GM23338 (cell line): ENCODE measurements at regions not wholly inside any gene's neighbourhood (a gene's known extent, or its start where the extent isn't known, plus 50 kb on each side); places are given as distances from the start of the nearest gene placed in this dataset.
"Not testable (repeated sequence)": the region's sequence is repeated elsewhere in the genome, so short reads cannot be mapped to it uniquely, and the experiment has no call there.

Experiments used
- CREB1 ChIP-seq: fragments of 250-450 bp; sonication (Bioruptor Pico); IDR thresholded peaks from 2 replicates; pipeline ENCODE4 v1.5.0; 2020; ENCODE audit warnings: low read depth, mild to moderate bottlenecking, moderate library complexity
- CTCF ChIP-seq, 2 experiments: fragments of 200-600 bp in 1 of 2; sonication (generic) in 1 of 2; conservative IDR thresholded peaks; 2 replicates each; pipeline versions ENCODE4 v1.5.1 to v1.6.1; 2016 to 2017; ENCODE audit warnings: antibody characterized with exemption in 2 of 2, low read depth in 2 of 2, mild to moderate bottlenecking in 2 of 2, moderate library complexity in 1 of 2
- ETS1 ChIP-seq: IDR thresholded peaks from 2 replicates; pipeline ENCODE4 v1.6.1; 2016; ENCODE audit warnings: antibody characterized with exemption
- EZH2 ChIP-seq: fragments of 200-600 bp; sonication (generic); IDR thresholded peaks from one replicate; pipeline ENCODE4 v1.8.0; 2017; ENCODE audit warnings: antibody characterized with exemption, mild to moderate bottlenecking, low read depth; ENCODE audit not compliant: unreplicated experiment
- EZH2phosphoT487 ChIP-seq: fragments of 200-600 bp; sonication (generic); IDR thresholded peaks from one replicate; pipeline ENCODE4 v1.8.1; 2018; ENCODE audit warnings: antibody characterized with exemption; ENCODE audit not compliant: unreplicated experiment
- NANOG ChIP-seq: IDR thresholded peaks from 2 replicates; pipeline ENCODE4 v1.6.1; 2016; ENCODE audit warnings: antibody characterized with exemption, borderline replicate concordance
- POLR2AphosphoS5 ChIP-seq: IDR thresholded peaks from 2 replicates; pipeline ENCODE4 v1.6.1; 2016; ENCODE audit warnings: antibody characterized with exemption, low read depth
- REST ChIP-seq: IDR thresholded peaks from one replicate; pipeline ENCODE4 v1.6.1; 2018; ENCODE audit warnings: antibody characterized with exemption; ENCODE audit not compliant: unreplicated experiment
- STAT1 ChIP-seq: IDR thresholded peaks from one replicate; pipeline ENCODE4 v1.6.1; 2016; ENCODE audit warnings: antibody characterized with exemption; ENCODE audit not compliant: unreplicated experiment
- ZNF114 ChIP-seq: fragments of 250-450 bp; sonication (Bioruptor Pico); IDR thresholded peaks from 2 replicates; pipeline ENCODE4 v1.5.0; 2020; ENCODE audit warnings: mild to moderate bottlenecking, moderate library complexity
- ZNF462 ChIP-seq: fragments of 250-450 bp; sonication (Bioruptor Pico); IDR thresholded peaks from 2 replicates; pipeline ENCODE4 v1.5.0; 2020; ENCODE audit warnings: mild to moderate bottlenecking, moderate library complexity

- not testable (repeated sequence) for TF ChIP-seq ZNF462; EZH2phosphoT487; CTCF (conservative IDR thresholded peaks at IDR 0.05; ENCODE audit: low read depth in 2 of 2); EZH2; POLR2AphosphoS5; REST; CREB1 (CRISPR knock-in tag); NANOG; ZNF114 (CRISPR knock-in tag); STAT1; ETS1
These were observed 65.7 kb upstream of the RNU2-1 start for GRCh38 chr17:43299300-43300076.
